ENCODE measurements at regions not wholly inside any gene's neighbourhood (a gene's known extent, or its start where the extent isn't known, plus 50 kb on each side); places are given as distances from the start of the nearest gene placed in this dataset.

- Histone ChIP-seq H3K4me3 (no peak overlapping the region), H3F3A (replicated peaks; ENCODE audit: low read depth) (no peaks in the 10 kb centered on the region), H3K27me3 (ENCODE audit: insufficient read depth) (no peaks in the 10 kb centered on the region), H3K27ac (ENCODE audit: low read depth) (no peak overlapping the region), H3K4me2 (no peak overlapping the region), H3K36me3 (ENCODE audit: insufficient read depth) (no peaks in the 10 kb centered on the region), H3K9me2 (ENCODE audit: insufficient read depth) (no peaks in the 10 kb centered on the region), H4K20me1 (replicated peaks; ENCODE audit: insufficient read depth) (no peaks in the 10 kb centered on the region), H3K4me1 (ENCODE audit: insufficient read depth) (peaks cover 19% of the 10 kb centered on the region), H2AFZ (no peak overlapping the region), H3K79me2 (replicated peaks; ENCODE audit: insufficient read depth) (no peaks in the 10 kb centered on the region)
- Mint-ChIP-seq H3K9me3 (no peaks in the 10 kb centered on the region), H3K4me1 (peaks cover 19% of the 10 kb centered on the region), H3K4me3 (no peak overlapping the region), H3K36me3 (ENCODE audit: low read depth) (no peaks in the 10 kb centered on the region), H3K27ac (no peak overlapping the region), H3K27me3 (ENCODE audit: insufficient read depth, low read depth, poor library complexity) (no peaks in the 10 kb centered on the region)
- ATAC-seq: no peak
- no peak for DNase-seq (ENCODE audit: low spot score)
- TF ChIP-seq, protein P1, sequence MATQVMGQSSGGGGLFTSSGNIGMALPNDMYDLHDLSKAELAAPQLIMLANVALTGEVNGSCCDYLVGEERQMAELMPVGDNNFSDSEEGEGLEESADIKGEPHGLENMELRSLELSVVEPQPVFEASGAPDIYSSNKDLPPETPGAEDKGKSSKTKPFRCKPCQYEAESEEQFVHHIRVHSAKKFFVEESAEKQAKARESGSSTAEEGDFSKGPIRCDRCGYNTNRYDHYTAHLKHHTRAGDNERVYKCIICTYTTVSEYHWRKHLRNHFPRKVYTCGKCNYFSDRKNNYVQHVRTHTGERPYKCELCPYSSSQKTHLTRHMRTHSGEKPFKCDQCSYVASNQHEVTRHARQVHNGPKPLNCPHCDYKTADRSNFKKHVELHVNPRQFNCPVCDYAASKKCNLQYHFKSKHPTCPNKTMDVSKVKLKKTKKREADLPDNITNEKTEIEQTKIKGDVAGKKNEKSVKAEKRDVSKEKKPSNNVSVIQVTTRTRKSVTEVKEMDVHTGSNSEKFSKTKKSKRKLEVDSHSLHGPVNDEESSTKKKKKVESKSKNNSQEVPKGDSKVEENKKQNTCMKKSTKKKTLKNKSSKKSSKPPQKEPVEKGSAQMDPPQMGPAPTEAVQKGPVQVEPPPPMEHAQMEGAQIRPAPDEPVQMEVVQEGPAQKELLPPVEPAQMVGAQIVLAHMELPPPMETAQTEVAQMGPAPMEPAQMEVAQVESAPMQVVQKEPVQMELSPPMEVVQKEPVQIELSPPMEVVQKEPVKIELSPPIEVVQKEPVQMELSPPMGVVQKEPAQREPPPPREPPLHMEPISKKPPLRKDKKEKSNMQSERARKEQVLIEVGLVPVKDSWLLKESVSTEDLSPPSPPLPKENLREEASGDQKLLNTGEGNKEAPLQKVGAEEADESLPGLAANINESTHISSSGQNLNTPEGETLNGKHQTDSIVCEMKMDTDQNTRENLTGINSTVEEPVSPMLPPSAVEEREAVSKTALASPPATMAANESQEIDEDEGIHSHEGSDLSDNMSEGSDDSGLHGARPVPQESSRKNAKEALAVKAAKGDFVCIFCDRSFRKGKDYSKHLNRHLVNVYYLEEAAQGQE (IDR thresholded peaks at IDR 0.05; ENCODE audit: unreplicated experiment): no peak
- TF ChIP-seq POLR2AphosphoS5 (IDR thresholded peaks at IDR 0.05; ENCODE audit: low read depth): no peak
- TF ChIP-seq ZNF331 (CRISPR knock-in tag; IDR thresholded peaks at IDR 0.05; ENCODE audit: low read depth): no peak
- TF ChIP-seq ZNF462 (CRISPR knock-in tag; IDR thresholded peaks at IDR 0.05): no peak
- no peak for TF ChIP-seq CREB1 (CRISPR knock-in tag; IDR thresholded peaks at IDR 0.05; ENCODE audit: low read depth)
- TF ChIP-seq NANOG (IDR thresholded peaks at IDR 0.05; ENCODE audit: borderline replicate concordance): no peak
These were observed 269.9 kb upstream of the GADL1 start for GRCh38 chr3:31164381-31164780.
